ENCODE measurements at regions not wholly inside any gene's neighbourhood (a gene's known extent, or its start where the extent isn't known, plus 50 kb on each side); places are given as distances from the start of the nearest gene placed in this dataset.
A peak's percentile ranks its signal among the peaks of the same experiment; 100 is the strongest.

DNA sequence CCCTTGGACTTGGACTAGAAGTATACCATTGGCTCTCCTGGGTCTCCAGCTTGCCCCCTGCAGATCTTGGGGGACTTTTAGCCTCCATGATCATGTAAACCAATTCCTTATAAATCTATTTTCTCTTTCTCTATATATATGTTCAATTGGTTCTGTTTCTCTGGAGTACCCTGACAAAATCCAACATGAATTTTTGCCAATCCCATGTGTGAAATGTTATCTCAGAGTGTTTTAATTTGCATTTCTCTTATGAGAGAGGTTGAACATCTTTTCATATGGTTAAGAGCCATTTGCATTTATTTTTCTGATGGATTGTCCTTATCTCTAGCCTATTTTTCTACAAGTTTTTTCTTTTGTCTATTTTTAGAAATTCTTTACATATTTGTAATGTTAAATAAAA is 131.7 kb upstream of the NEO1 start:
- Histone ChIP-seq H3K9me3 (replicated peaks) (no peaks in the 10 kb centered on the region), H3K27ac (no peak overlapping the region), H3K4me3 (no peak overlapping the region), H3K4me1 (no peaks in the 10 kb centered on the region), H3K27me3 (no peaks in the 10 kb centered on the region), H3K36me3 (no peaks in the 10 kb centered on the region)
- DNase-seq = no peak

DNA sequence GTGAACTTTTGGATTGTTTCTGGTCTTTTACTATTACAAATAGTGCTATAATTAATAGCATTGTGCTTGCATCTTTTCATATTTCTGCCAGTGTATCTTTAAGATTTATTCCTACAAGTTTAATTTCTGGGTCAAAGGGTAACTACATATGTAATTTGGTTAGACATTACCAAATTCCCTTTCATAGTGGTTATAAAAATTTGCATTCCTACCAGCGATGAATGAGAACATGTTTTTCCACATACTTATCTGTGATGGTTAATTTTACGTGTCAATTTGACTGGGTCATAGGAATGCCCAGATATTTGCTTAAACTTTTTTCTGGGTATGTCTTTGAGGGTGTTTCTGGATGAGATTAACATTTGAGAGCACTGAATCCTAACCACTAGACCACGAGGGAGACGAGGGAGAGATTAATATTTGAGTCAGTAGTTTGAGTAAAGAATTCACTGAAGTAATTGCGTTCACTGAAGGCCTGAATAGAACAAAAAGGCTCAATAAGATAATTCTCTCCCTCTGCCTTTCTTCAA is 132.3 kb upstream of the NEO1 start:
- H3K4me1 ChIP-seq = no peaks in the 10 kb centered on the region
- DNase-seq = no peak
- H3K27me3 ChIP-seq = no peaks in the 10 kb centered on the region
- H3K36me3 ChIP-seq = no peaks in the 10 kb centered on the region
- no peak overlapping the region for H3K4me3 ChIP-seq
- no peak overlapping the region for H3K27ac ChIP-seq
- no peaks in the 10 kb centered on the region for H3K9me3 ChIP-seq (replicated peaks)

DNA sequence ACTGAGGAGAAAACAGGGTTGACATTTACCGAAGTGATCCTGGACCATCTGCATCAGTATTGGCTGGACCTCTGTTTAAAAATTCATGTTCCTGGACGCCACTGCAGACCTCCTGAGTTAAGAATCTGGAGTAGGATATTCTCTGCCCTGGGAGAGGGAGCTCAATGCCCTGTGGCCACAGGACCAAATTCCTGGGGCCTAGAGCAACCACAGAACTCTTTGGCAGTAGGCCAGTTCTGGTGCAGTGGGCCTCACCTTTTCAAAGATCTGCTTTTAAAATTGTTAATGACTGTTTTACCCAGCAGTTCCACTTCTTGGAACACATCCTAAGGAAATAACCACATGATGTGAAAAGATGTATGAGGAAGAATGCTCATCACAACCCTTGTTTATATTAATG is 133.3 kb upstream of the ADPGK start:
- no peak overlapping the region for H3K4me3 ChIP-seq
- peak in 1 of 2 experiments; percentile 16 for DNase-seq

DNA sequence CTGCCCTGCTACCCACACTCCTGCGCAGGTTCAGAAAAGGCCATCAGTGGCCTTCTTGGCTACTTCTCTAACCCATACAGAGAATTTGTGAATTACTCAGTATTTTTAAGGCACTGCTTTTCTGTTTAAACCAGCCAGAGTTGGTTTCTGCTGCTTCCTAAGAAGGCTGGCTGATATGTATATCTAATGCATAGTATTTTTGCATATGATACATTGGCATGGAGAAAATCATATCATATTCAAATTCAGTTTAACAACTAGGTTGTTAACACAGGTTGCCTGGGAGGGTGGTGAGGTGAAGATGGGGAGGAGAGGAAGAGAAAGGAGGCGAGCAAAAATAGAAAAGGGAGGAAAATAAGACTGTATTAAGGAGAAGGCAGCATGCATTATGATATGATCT is 132.8 kb upstream of the ADPGK start:
- Histone ChIP-seq H3K4me3 (no peak overlapping the region), H3K9me3 (replicated peaks) (no peaks in the 10 kb centered on the region), H3K36me3 (no peaks in the 10 kb centered on the region)

More for the DNA sequence above, 133.3 kb upstream of the ADPGK start:
- no peaks in the 10 kb centered on the region for H3K9me3 ChIP-seq (replicated peaks)
- H3K4me1 ChIP-seq = no peaks in the 10 kb centered on the region
- no peaks in the 10 kb centered on the region for H3K27me3 ChIP-seq
- no peak overlapping the region for H3K27ac ChIP-seq
- no peaks in the 10 kb centered on the region for H3K36me3 ChIP-seq

DNA sequence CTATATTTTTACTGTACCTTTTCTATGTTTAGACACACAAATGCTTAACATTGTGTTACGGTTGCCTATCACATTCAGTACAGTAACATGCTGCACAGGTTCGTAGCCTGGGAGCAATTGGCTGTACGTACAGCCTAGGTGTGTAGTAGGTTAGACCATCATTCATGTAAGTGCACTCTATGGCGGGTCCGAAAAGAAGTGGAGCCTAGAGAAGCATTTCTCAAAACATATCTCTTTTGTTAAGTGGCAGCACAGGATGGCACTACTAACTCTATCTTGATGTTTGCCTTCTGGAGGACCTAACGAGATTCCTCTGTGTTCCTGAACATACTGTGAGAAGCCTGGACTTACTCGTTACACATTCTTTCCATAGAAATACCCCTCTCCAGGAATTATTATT is 132.3 kb upstream of the ADPGK start:
- DNase-seq = no peak
- Histone ChIP-seq H3K9me3 (replicated peaks) (no peaks in the 10 kb centered on the region), H3K4me3 (no peak overlapping the region), H3K4me1 (no peaks in the 10 kb centered on the region), H3K27me3 (no peaks in the 10 kb centered on the region), H3K36me3 (no peaks in the 10 kb centered on the region), H3K27ac (no peak overlapping the region)

More for the DNA sequence above, 132.8 kb upstream of the ADPGK start:
- DNase-seq = no peak
- Histone ChIP-seq H3K27ac (no peak overlapping the region), H3K4me1 (no peaks in the 10 kb centered on the region), H3K27me3 (no peaks in the 10 kb centered on the region)

DNA sequence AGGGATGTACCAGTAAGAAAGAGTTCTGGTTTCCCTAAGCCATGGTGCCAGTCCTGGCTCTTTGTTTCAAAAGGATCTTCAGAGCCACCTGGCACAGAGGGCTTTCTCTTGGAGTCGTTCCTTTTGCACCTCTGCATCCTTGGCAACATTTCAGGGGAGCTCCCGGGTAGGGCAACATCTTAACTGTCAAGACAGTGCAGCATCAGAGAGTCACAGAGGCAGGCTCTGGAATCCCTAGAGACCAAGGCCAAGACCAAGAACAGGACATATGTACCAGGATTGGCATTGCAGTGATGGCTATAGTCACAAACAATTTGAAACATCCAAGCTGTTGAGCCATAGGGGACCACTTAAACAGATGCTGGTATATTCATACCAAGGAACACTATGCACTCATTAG is 129.4 kb upstream of the ADPGK start:
- DNase-seq = no peak
- H3K9me3 ChIP-seq (replicated peaks) = no peaks in the 10 kb centered on the region
- H3K27me3 ChIP-seq = no peaks in the 10 kb centered on the region

DNA sequence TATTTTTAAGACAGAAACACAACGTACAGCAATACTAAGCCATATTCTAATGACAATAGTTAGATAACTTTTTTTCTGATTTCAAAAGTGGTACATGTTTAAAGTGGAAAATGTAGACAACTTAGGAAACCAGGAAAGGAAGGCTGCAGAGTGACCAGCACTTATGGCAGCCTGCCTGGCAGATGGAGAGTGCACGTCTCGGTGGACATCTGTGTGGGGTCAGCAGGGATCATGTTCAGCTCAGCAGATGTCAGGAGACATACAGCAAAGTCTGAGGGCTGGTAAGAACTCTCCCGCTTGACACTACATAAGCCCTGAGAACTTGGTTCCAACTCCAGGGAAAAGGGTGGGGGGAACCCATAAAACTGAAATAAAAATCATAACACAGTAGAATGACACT is 128.6 kb upstream of the ADPGK start:
- H3K9me3 ChIP-seq (replicated peaks) = no peaks in the 10 kb centered on the region
- no peak overlapping the region for H3K4me3 ChIP-seq
- H3K27me3 ChIP-seq = no peaks in the 10 kb centered on the region
- no peak for DNase-seq
- H3K4me1 ChIP-seq = no peaks in the 10 kb centered on the region
- H3K27ac ChIP-seq = no peak overlapping the region
- H3K36me3 ChIP-seq = no peaks in the 10 kb centered on the region

More for the DNA sequence above, 129.4 kb upstream of the ADPGK start:
- Histone ChIP-seq H3K27ac (no peak overlapping the region), H3K4me1 (no peaks in the 10 kb centered on the region), H3K4me3 (no peak overlapping the region), H3K36me3 (no peaks in the 10 kb centered on the region)

DNA sequence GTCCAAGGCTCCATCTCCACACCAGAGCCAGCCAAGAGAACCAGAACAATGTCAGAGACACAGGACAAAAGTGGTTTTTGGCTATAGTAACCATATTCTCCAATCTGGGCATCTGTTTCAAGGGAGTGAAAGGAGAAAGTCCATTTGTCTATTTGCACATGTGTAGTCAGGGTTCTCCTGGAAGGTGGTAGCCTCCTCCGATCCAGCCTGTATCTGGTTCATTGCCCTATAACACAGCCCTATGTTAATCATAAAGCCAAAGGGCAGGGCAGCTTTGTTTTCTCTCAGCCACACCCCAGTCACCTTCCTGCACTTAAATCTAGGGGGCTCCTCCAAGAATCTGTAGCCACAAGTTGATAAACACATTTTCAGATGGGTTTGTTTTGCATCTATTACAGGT is 128.1 kb upstream of the ADPGK start:
- H3K27me3 ChIP-seq = no peaks in the 10 kb centered on the region

DNA sequence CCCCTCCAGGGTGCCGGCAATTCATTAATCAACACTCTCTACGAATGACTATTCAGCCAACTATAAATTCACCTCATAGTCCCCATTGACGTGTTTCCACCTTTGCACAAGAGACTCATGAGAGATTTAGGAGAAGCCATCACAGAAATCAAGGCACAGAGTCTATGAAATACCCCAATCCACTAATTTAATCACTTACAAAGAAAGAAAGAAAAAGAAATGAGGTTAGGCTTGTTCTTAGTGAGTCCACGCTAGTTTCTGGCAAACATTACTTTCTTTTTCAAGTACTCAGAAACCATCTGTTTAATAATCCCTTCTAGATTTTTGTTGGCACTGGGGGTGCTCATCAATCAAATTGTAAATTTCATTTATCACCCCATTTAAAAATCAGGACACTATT is 125.2 kb upstream of the ADPGK start:
- Histone ChIP-seq H3K27ac (no peak overlapping the region), H3K4me3 (no peak overlapping the region), H3K36me3 (no peaks in the 10 kb centered on the region), H3K4me1 (no peaks in the 10 kb centered on the region), H3K27me3 (no peaks in the 10 kb centered on the region), H3K9me3 (replicated peaks) (no peaks in the 10 kb centered on the region)
- no peak for DNase-seq

More for the DNA sequence above, 128.1 kb upstream of the ADPGK start:
- no peak overlapping the region for H3K4me3 ChIP-seq
- no peak overlapping the region for H3K27ac ChIP-seq
- no peaks in the 10 kb centered on the region for H3K4me1 ChIP-seq
- DNase-seq = no peak
- no peaks in the 10 kb centered on the region for H3K9me3 ChIP-seq (replicated peaks)
- no peaks in the 10 kb centered on the region for H3K36me3 ChIP-seq

DNA sequence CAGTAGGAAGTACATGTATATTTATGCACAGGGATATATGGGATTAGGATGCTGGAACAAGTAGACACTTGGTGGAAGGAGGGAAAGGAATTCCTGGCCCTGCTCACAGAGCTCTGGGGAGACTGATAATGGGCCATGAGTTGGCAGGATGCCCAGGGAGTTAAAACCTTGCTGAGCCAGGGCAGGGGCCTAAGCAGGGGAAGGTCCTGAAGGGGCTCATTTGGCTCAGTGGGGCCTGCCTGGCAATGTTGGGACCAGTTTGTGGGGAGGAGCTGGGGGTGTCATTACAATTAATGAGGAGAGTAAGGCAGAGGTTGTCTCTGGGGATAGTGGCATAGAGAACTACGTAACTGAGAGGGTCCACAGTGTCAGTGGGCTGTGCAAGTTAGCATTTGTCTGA is 124.2 kb upstream of the ADPGK start:
- peak; percentile 58 to 60 for DNase-seq
- H3K9me3 ChIP-seq (replicated peaks) = no peaks in the 10 kb centered on the region
- no peak overlapping the region for H3K4me3 ChIP-seq
- no peak overlapping the region for H3K27ac ChIP-seq
- H3K27me3 ChIP-seq = no peaks in the 10 kb centered on the region
- H3K4me1 ChIP-seq = no peaks in the 10 kb centered on the region; the same call in 1 of the 2 replicates
- no peaks in the 10 kb centered on the region for H3K36me3 ChIP-seq

DNA sequence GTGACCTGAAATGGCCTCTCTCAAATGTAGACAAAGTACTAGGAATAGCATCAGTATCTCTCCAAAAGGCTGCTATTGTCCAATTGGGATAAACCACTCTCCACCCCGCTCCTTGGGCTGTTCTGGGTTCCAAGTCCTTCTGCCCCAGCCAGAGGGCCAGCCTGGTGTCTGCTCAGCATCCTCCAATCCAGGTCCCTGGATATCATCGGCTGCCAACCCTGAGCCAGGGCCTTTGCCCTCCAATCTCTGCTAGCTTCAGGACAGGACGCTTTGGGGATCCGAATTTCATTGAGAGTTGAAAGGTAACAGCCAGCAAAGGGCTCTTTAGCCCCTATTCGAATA is 119.3 kb upstream of the ADPGK start:
- H3K27ac ChIP-seq = no peak overlapping the region
- H3K27me3 ChIP-seq = no peaks in the 10 kb centered on the region
- H3K4me1 ChIP-seq = no peaks in the 10 kb centered on the region; the same call in 1 of the 2 replicates
- H3K9me3 ChIP-seq (replicated peaks) = 0 out of 2 replicates have a peak, but pooled peaks cover 3% of the 10 kb centered on the region
- no peak for DNase-seq
- H3K4me3 ChIP-seq = no peak overlapping the region
- H3K36me3 ChIP-seq = no peaks in the 10 kb centered on the region

DNA sequence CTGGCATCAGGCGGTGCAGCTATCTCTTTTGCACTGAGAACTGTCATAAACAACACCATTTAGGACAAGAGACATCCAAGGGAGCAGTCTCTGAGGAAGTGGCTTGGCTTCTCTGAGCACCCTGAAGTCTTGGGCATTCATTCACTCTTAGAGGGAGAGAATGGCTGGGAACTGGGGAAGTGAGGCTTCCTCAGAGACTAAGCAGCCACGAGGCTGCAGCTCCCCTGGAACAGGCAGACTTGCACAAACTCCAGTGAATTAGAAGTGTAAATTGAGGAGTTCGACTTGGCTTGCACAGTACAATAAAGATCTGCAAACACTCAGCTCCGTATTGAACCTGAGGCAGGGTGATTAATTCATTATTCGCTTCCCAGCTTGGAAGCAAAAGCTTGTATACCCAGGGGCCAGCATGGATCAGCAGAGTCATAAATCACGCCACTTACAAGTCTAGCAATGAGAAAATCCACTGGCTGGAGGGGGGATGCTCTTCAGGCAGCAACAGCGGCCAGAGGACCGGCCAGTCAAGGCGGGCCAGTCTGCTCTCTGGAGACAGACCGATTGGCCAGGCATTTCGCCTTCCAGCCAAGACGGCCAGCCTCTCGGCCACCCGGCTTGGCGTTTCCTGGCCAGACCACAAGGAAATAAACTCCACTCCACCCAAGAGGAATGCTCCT is 118.8 kb upstream of the ADPGK start:
- H3K4me1 ChIP-seq = no peaks in the 10 kb centered on the region; the same call in 1 of the 2 replicates
- H3K4me3 ChIP-seq = no peak overlapping the region
- peak in 1 of 2 experiments; percentile 9 for DNase-seq
- no peak overlapping the region for H3K27ac ChIP-seq
- no peaks in the 10 kb centered on the region for H3K27me3 ChIP-seq
- H3K9me3 ChIP-seq (replicated peaks) = 0 out of 2 replicates have a peak, but pooled peaks cover 3% of the 10 kb centered on the region
- H3K36me3 ChIP-seq = no peaks in the 10 kb centered on the region

DNA sequence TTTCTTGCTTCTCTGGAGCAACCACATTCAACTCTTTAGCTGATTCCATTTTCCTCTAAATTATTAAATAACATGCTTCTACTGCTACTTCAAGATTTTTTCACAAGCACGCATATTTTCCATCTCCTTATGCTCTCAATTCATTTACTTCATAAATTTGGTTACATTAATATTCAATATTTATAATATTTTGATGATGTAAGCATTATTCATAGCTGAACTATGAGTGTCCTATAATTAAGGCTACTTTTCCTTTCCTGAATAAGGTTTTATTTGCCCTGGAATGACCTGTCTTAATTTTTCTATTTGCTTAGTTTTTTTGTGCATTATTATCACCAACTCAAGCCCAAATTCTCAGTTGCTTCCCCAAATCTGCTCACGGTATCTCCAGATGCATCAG is 109.4 kb upstream of the ADPGK start:
- 0 out of 2 replicates have a peak, but pooled peaks cover 2% of the 10 kb centered on the region for H3K27me3 ChIP-seq
- no peaks in the 10 kb centered on the region for H3K4me1 ChIP-seq
- H3K4me3 ChIP-seq = no peak overlapping the region
- H3K9me3 ChIP-seq (replicated peaks) = no peaks in the 10 kb centered on the region
- DNase-seq = no peak
- no peak overlapping the region for H3K27ac ChIP-seq
- H3K36me3 ChIP-seq = no peaks in the 10 kb centered on the region

DNA sequence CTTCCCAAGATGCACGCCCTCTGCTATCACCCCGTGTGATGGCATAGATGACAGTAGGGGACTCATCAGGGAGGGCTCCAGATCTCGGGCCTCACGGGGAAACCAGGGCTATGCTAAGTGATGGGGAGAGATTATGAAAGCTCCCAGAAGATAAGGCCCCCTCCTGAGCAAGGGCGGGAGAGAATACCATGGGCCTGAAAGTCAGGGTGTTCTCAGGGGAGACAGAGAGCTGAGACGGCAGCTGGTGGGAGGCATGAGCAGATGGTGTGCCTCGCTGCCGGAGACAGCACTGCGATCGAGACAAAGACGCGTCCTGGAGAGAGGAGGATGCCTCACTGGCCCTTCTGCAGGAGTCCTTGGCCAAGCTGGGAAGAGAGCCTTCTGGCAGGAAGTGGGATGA is 106.5 kb upstream of the ADPGK start:
- H3K36me3 ChIP-seq = no peaks in the 10 kb centered on the region
- no peaks in the 10 kb centered on the region for H3K4me1 ChIP-seq
- 0 out of 2 replicates have a peak, but pooled peaks cover 2% of the 10 kb centered on the region for H3K27me3 ChIP-seq
- no peaks in the 10 kb centered on the region for H3K9me3 ChIP-seq (replicated peaks)
- DNase-seq = no peak
- no peak overlapping the region for H3K27ac ChIP-seq
- H3K4me3 ChIP-seq = no peak overlapping the region

DNA sequence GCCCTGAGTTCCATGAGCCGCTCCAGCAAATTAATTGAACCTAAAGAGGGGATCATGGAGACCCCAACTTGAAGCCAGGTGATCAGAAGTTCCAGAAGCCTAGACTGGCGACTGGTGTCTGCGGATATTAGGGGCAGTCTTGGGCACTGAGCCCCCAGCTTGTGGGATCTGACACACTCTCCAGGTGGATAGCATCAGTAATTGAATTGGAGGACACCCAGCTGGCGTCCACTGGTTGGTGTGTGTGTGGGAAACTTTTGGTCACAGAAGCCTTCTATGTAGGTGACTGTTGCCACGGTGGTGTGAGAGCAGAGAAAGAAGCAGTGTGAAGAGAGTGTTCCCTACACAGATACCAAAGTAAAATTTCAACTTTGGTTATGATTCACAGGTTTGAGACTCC is 106.0 kb upstream of the ADPGK start:
- Histone ChIP-seq H3K36me3 (no peaks in the 10 kb centered on the region), H3K4me1 (no peaks in the 10 kb centered on the region), H3K4me3 (no peak overlapping the region), H3K27ac (no peak overlapping the region), H3K9me3 (replicated peaks) (no peaks in the 10 kb centered on the region), H3K27me3 (0 out of 2 replicates have a peak, but pooled peaks cover 2% of the 10 kb centered on the region)
- no peak for DNase-seq

DNA sequence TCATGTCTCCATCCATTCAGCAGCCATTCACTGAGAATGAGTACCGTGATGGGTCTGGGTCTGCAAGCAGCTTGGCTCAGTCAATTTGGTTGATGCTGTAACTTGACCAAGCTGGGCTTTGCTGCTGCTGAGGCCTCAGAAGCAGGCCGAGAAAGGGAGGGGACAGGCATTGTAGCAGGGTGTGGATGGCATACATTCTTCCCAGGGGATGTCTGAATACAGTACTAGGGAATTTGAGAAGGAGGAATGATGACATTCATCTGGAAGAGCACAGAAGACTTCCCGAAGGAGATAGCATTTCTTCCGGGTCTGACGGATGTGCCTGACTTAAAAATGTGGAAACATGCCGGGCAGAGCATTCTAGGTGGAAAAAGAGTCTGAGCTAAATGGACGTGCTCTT is 105.3 kb upstream of the ADPGK start:
- Histone ChIP-seq H3K27me3 (no peaks in the 10 kb centered on the region), H3K4me3 (no peak overlapping the region), H3K27ac (no peak overlapping the region), H3K36me3 (no peaks in the 10 kb centered on the region), H3K4me1 (no peaks in the 10 kb centered on the region), H3K9me3 (replicated peaks) (no peaks in the 10 kb centered on the region)
- DNase-seq = no peak

All from SJCRH30 (cell line).